ENCODE measurements at regions not wholly inside any gene's neighbourhood (a gene's known extent, or its start where the extent isn't known, plus 50 kb on each side); places are given as distances from the start of the nearest gene placed in this dataset.

- no peak for DNase-seq (ENCODE audit: low spot score in 2 of 2)
- Histone ChIP-seq H3K27me3 (no peaks in the 10 kb centered on the region), H3K36me3 (no peaks in the 10 kb centered on the region), H3K9me3 (no peaks in the 10 kb centered on the region), H3K27ac (no peak overlapping the region), H3K4me1 (no peaks in the 10 kb centered on the region), H3K4me3 (no peak overlapping the region)
- intact Hi-C loops (cut with DNase I; ENCODE audit: low total_unique reads) = no loop called here
- no peak for TF ChIP-seq POLR2AphosphoS5 (IDR thresholded peaks at IDR 0.05)
- TF ChIP-seq POLR2A (IDR thresholded peaks at IDR 0.05) = no peak
- no peak for TF ChIP-seq CTCF (IDR thresholded peaks at IDR 0.05)
Observed at GRCh38 chr18:49704334-49704733, 109.0 kb downstream of the ACAA2 start.

- no peaks in the 10 kb centered on the region for H3K36me3 ChIP-seq
- no peak for TF ChIP-seq POLR2AphosphoS5 (IDR thresholded peaks at IDR 0.05)
- no peaks in the 10 kb centered on the region for H3K9me3 ChIP-seq
- H3K4me1 ChIP-seq = no peaks in the 10 kb centered on the region
- intact Hi-C loops (cut with DNase I; ENCODE audit: low total_unique reads) = no loop called here
- no peak for DNase-seq (ENCODE audit: low spot score in 2 of 2)
- H3K4me3 ChIP-seq = no peak overlapping the region
- H3K27me3 ChIP-seq = no peaks in the 10 kb centered on the region
- H3K27ac ChIP-seq = no peak overlapping the region
Observed at GRCh38 chr18:49701190-49701589, 112.1 kb downstream of the ACAA2 start.

GRCh38 chr18:49699303-49699702, 114.0 kb downstream of the ACAA2 start:
- TF ChIP-seq POLR2A (IDR thresholded peaks at IDR 0.05) = no peak
- no peak for TF ChIP-seq POLR2AphosphoS5 (IDR thresholded peaks at IDR 0.05)
- TF ChIP-seq CTCF (IDR thresholded peaks at IDR 0.05) = no peak
- H3K27ac ChIP-seq = no peak overlapping the region
- intact Hi-C loops (cut with DNase I; ENCODE audit: low total_unique reads) = no loop called here

GRCh38 chr18:49698525-49699025, 114.8 kb downstream of the ACAA2 start:
- Histone ChIP-seq H3K36me3 (no peaks in the 10 kb centered on the region), H3K9me3 (no peaks in the 10 kb centered on the region), H3K4me3 (no peak overlapping the region), H3K27me3 (no peaks in the 10 kb centered on the region), H3K27ac (no peak overlapping the region), H3K4me1 (no peaks in the 10 kb centered on the region)
- intact Hi-C loops (cut with DNase I; ENCODE audit: low total_unique reads) = no loop called here
- TF ChIP-seq CTCF (IDR thresholded peaks at IDR 0.05) (no peak), POLR2A (IDR thresholded peaks at IDR 0.05) (no peak), POLR2AphosphoS5 (IDR thresholded peaks at IDR 0.05) (no peak)
- no peak for DNase-seq (ENCODE audit: low spot score in 2 of 2)

More at GRCh38 chr18:49699303-49699702, 114.0 kb downstream of the ACAA2 start:
- H3K36me3 ChIP-seq = no peaks in the 10 kb centered on the region
- no peak for DNase-seq (ENCODE audit: low spot score in 2 of 2)
- H3K4me1 ChIP-seq = no peaks in the 10 kb centered on the region
- no peak overlapping the region for H3K4me3 ChIP-seq
- no peaks in the 10 kb centered on the region for H3K9me3 ChIP-seq
- H3K27me3 ChIP-seq = no peaks in the 10 kb centered on the region

- Histone ChIP-seq H3K27me3 (no peaks in the 10 kb centered on the region), H3K4me1 (no peaks in the 10 kb centered on the region), H3K9me3 (peaks cover 0 to 5% of the 10 kb centered on the region in 2 donors), H3K4me3 (no peak overlapping the region), H3K27ac (no peak overlapping the region), H3K36me3 (no peaks in the 10 kb centered on the region)
- intact Hi-C loops (cut with DNase I; ENCODE audit: low total_unique reads) = no loop called here
- no peak for TF ChIP-seq POLR2AphosphoS5 (IDR thresholded peaks at IDR 0.05)
- no peak for TF ChIP-seq POLR2A (IDR thresholded peaks at IDR 0.05)
- no peak for TF ChIP-seq CTCF (IDR thresholded peaks at IDR 0.05)
- no peak for DNase-seq (ENCODE audit: low spot score in 2 of 2)
Observed at GRCh38 chr18:49697757-49698524, 115.4 kb downstream of the ACAA2 start.

All from breast epithelium (tissue), 4 donors.